ENCODE measurements at regions not wholly inside any gene's neighbourhood (a gene's known extent, or its start where the extent isn't known, plus 50 kb on each side); places are given as distances from the start of the nearest gene placed in this dataset.
"Not testable (repeated sequence)": the region's sequence is repeated elsewhere in the genome, so short reads cannot be mapped to it uniquely, and the experiment has no call there.

- DNase-seq (ENCODE audit: low read depth): no peak
Measured at GRCh38 chr14:53742233-53742620, 214.4 kb downstream of the BMP4 start.

- DNase-seq (ENCODE audit: low read depth): peak; percentile 33
Measured at GRCh38 chr14:53741479-53742232, 215.0 kb downstream of the BMP4 start.

DNA sequence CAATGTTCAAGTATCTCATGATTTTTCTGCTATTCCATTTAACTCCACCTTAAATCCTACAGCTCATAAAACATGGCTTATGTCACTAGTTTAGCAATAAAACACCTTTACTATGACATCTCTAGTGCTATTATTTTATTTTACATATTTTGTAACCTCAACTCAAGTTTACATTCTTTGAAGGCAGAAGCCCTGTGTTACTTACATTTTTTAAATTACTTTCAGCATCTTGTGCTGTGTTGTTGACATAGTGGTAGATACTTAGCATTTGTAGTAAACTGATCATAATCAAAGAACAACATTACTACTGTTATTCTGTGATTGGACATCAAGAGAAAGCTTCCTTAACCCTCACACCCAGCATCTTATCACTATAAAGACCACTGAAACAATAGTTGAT, 216.1 kb downstream of the BMP4 start:
- no peak for DNase-seq (ENCODE audit: low read depth)

DNA sequence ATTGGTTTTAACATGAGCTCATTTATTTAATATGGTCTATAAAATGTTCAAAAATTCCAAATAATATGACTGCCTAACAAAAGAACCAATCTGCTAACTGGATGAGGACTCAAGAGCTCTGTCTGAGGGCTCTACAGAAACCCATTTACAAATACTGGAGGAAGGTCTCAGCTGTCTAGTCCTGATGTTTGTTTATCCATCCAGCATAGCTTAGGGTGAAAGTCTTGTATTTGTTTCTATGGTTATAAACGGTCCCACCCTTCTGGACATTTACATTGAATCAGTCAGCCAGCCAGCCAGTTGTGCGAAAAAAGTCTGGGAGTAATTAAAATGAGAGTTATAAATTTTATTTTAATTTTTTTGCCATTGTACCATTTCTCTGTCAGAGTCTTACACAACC, 220.7 kb downstream of the BMP4 start:
- no peak for DNase-seq (ENCODE audit: low read depth)

DNA sequence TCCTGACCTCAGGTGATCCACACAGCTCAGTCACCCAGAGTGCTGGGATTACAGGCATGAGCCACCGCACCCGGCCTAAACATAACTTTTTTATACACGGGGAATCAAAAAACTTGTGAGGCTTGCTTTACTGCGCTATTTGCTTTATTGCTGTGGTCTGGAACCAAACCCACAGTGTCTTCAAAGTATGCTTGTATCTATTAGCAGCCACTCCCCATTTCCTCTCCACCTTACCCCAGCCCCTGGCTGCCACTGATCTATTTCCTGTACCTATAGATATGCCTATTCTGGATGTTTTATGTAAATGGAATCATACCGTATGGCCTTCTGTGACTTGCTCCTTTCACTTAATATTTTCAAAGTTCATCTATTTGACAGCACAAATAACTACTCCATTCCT, 233.4 kb downstream of the BMP4 start:
- no peak for DNase-seq (ENCODE audit: low read depth)

DNA sequence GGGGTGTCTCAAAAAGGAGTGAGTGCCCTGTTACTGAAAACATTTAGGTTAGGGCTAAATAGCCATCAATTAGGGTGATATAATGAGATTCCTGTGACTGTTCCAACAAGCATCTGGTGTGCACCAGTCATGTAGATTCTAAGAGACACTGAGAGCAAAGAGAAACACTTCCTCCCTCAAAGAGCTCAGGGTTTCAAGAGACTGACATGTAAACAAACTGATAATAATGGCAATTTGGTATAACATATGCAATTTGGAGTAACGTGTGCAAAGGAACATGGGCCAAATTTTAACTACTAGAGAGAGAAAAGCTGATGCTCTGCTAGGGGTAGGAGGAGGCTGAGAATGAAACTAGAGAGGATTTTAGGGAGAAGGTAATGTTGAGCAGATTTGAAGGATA, 237.1 kb downstream of the BMP4 start:
- no peak for DNase-seq (ENCODE audit: low read depth)

DNA sequence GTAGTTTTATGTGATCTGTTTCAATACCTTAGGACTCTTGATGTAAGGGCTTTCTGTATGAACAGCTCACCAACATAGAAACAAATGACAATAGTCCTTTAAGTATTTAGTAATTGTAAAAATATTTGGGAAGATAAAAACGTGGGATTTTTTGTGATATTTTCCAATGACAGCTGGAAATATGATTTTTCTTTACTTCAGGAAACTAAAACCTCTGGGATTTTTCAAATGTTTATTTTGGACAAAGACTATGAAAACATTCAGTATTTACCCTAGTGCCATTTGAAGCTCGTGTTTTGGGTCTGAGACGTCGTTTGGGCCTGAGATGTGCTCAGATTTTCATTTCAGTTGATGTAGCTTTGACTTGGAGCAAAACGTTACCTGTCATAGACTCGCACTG, 240.0 kb downstream of the BMP4 start:
- DNase-seq (ENCODE audit: low read depth): no peak

- peak; percentile 13 for DNase-seq (ENCODE audit: low read depth)
Measured at GRCh38 chr14:53715193-53715721, 241.4 kb downstream of the BMP4 start.

DNA sequence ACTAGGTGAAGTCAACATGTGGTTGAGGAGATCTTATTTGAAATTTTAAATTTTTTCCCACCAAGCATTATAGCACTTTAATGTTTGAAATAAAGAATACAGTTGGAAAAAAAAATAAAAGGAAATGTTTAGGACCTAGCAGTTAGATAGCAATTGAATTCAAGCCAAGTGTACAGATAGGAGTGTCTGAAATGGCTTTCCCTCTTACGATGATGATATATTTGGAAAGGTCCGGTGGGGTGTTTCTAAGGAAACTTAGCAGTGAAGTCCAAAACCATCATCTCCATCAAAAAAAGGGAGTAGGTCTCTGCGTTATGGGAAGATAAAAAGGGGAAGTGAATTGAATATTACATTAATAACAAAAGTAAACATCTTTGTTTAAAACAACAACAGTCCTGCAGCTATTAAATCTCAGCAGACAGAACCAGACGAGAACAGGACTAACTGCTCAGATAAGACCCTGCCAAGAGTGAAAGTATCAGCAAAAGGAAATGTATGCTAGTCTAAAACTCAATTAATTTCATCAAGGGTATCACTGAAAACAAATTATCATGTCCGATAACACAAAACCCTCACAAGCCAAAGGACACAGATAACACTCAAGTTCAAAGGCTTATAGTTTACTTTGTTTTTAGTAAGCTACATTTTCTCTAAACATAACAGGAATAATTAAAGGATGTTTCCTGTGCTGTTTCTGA, 242.0 kb downstream of the BMP4 start:
- DNase-seq (ENCODE audit: low read depth): no peak

DNA sequence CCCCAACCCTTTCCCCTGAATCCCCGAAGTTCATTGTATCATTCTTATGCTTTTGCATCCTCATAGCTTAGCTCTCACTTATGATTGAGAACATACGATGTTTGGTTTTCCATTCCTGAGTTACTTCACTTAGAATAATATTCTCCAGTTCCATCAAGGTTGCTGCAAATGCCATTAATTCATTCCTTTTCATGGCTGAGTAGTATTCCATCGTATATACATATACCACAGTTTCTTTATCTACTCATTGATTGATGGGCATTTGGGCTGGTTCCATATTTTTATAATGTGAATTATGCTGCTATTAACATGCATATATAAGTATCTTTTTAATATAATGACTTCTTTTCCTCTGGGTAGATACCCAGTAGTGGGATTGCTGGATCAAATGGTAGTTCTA, 243.7 kb downstream of the BMP4 start:
- DNase-seq (ENCODE audit: low read depth): not testable (repeated sequence)

- no peak for DNase-seq (ENCODE audit: low read depth)
Measured at GRCh38 chr14:53711205-53711604, 245.4 kb downstream of the BMP4 start.

- DNase-seq (ENCODE audit: low read depth): no peak
Measured at GRCh38 chr14:53710615-53711014, 246.0 kb downstream of the BMP4 start.

DNA sequence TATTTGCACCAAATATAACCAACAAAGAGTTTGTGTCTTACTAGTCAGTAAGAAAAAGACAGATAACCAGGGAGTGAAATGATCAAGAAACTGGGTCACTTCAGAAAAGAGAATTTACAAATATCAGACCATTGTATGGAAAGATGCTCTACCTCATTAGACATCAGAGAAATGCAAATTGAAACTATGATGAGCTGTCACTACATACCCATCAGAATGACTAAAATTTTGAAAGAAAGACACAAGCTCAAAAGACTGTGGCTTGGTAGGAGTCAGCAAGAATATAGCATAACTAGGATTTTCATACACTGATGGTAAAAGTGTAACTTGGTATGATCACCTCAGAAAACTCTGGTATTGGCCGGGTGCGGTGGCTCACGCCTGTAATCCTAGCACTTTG, 247.2 kb downstream of the BMP4 start:
- DNase-seq (ENCODE audit: low read depth): no peak

DNA sequence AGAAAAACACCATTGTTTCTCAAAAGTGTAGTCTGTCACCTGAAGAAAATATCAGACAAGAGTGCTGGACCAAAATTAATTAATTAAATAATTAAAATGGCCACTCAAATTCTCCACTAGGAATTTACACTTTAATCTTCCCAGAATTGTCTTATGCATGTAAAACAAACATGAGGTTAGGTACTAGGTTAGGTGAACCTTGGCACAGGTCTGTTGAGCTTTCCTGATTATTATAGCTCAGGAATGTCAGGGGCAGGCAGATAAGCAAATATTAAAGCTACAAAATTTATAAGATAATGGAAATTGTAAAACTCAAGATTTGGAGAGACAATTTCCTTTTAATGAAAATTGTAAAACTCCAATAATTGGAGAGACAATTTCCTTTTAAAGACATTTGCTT, 253.2 kb downstream of the BMP4 start:
- no peak for DNase-seq (ENCODE audit: low read depth)

DNA sequence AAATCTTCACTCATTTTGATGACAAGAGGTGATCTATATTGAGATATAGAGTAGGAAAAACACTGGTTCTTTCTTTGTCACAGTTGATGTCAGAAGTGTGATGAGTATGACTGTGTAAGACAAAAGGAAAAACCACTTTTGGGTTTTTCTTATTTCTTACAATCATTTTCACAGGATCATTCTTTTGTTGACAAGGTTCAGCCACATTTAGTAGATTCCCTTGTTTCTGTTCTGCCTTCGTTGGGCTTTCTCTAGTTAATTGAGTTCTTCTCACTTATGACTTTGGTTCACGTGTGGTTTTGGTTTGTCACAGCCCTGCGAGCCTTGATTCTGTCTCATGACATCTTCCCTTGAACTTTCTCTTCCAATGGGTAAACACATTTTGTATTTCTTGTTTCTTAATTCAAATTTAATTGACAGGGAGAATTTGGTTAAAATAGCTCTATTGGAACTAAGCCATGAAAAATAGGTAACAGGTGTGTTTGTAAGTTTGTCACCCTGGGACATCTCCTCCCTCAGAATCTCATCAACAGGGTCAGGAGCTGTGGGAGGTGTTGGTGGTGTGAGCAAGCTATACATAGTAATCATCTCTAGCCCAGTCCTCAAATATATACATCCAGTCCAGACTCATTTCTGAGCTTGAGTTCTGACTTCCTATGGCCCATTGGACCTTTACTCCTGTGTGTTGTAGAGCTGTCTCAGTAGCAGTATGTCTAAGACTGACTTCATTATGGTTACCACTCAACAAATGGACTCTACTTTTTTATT, 255.3 kb downstream of the BMP4 start:
- no peak for DNase-seq (ENCODE audit: low read depth)

- DNase-seq (ENCODE audit: low read depth): no peak
Measured at GRCh38 chr14:53696217-53696965, 260.2 kb downstream of the BMP4 start.

DNA sequence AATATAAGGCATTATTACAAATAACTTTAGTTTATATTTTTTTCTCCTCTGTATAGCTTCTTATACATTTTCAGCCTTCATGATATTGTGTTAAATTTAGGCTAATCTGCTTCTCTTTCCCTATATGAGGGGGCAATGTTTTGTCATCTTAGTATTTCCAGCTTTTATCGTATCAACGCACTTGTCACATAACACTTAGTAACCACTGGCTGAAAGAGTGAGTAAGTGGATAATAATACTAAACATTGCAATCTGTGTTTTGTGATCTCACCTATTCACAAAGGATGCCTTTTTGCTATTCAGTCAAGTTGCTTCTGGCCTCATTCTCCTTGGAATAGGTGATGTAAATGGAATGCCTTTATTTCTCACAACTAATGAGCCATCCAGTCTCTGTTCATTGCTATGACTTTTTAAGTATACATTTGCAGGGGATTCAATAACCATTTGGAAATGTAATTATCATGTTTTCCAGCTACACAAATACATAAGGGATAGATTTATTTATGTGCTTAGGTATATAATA, 260.9 kb downstream of the BMP4 start:
- DNase-seq (ENCODE audit: low read depth): no peak

GRCh38 chr14:53692885-53693284, 263.7 kb downstream of the BMP4 start:
- DNase-seq (ENCODE audit: low read depth): no peak

DNA sequence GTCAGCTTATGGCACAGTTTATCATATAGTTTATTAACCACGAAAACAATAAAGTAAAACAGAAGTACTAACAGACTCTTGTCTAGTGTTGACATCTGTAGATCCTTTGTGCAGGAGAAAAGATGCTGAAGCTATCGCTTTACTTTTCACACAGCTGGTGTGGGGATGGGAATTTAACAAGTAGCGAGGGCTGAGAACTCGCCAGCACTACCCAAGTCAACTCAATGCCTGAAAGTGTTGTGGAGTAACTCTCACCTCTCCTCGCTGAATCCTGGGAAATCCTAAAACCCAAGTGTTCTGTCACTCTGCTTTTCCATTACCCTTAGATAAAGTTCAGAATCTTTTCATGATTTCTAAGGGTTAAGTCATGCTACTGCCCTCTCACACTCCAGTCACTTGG, 264.2 kb downstream of the BMP4 start:
- DNase-seq (ENCODE audit: low read depth): no peak

DNA sequence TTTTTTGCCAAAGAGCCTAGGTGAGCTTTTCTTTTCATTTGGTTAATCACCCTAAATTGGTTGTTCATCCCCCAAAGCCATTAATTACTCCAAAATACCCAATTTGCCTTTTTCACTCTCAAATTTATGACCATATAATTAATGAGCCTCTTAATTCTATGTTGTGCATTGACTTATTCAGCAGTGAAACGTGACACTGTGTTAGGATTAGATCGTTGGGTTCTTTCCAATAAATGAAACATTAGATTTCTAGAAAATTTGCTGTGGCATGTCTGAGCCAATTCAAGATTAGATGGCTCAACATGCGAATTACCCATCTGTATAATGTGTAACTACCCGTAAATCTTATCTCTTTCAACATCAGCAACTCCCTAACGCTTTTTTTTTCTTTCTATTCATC, 273.4 kb downstream of the BMP4 start:
- DNase-seq (ENCODE audit: low read depth): no peak

DNA sequence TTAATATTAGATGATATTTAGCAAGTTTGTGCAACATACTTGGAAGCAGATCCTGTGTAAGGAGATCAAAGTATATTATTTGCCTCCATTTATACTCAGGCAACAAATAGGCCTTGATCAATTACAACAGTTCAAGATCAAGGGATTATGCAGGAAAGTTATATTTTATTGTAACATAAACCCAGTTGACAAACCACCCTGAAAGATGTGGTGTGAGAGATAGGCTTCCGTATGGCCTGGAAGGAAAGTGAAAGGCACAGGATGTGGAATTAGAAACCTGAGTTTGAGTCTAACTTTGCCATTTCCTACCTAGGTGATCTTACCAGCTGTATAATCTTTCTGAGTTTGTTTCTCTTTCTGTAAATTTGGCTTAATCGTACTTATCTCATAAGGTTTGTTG, 284.1 kb downstream of the BMP4 start:
- DNase-seq (ENCODE audit: low read depth): no peak

GRCh38 chr14:53670701-53671100, 285.9 kb downstream of the BMP4 start:
- peak; percentile 21 for DNase-seq (ENCODE audit: low read depth)
